KMS-11 (cell line): ENCODE measurements at regions not wholly inside any gene's neighbourhood (a gene's known extent, or its start where the extent isn't known, plus 50 kb on each side); places are given as distances from the start of the nearest gene placed in this dataset.

ENCODE experiments used
- H2AFZ ChIP-seq: fragments of 200-600 bp; sonication (generic); 2 replicates; pipeline ENCODE4 v1.6.1; 2016; ENCODE audit warnings: antibody characterized with exemption, mixed run types, low read depth
- H3K27ac ChIP-seq: fragments of 200-600 bp; sonication (generic); 2 replicates; pipeline ENCODE4 v1.6.1; 2016; ENCODE audit warnings: mild to moderate bottlenecking, mixed run types
- H3K27me3 ChIP-seq: fragments of 200-600 bp; sonication (generic); 2 replicates; pipeline ENCODE4 v1.6.1; 2017; ENCODE audit warnings: mild to moderate bottlenecking, low read depth, mixed run types, moderate library complexity; ENCODE audit not compliant: insufficient read depth
- H3K36me3 ChIP-seq: fragments of 200-600 bp; sonication (generic); 2 replicates; pipeline ENCODE4 v1.6.1; 2017; ENCODE audit warnings: mild to moderate bottlenecking, mixed run types; ENCODE audit not compliant: insufficient read depth
- H3K4me1 ChIP-seq: fragments of 200-600 bp; sonication (generic); 2 replicates; pipeline ENCODE4 v1.6.1; 2016; ENCODE audit warnings: mild to moderate bottlenecking, low read depth, mixed run types; ENCODE audit not compliant: poor library complexity, severe bottlenecking
- H3K4me2 ChIP-seq: fragments of 200-600 bp; sonication (generic); 2 replicates; pipeline ENCODE4 v1.7.0; 2016; ENCODE audit warnings: mild to moderate bottlenecking, mixed run types
- H3K4me3 ChIP-seq: fragments of 200-600 bp; sonication (generic); IDR thresholded peaks from 2 replicates; pipeline ENCODE4 v1.6.1; 2017; ENCODE audit warnings: low read depth, low read length, mixed read lengths; ENCODE audit not compliant: insufficient read depth
- H3K79me2 ChIP-seq: fragments of 200-600 bp; sonication (generic); 2 replicates; pipeline ENCODE4 v1.6.1; 2016; ENCODE audit warnings: low read depth, mixed run types; ENCODE audit not compliant: insufficient read depth
- H3K9ac ChIP-seq: fragments of 200-600 bp; sonication (generic); 2 replicates; pipeline ENCODE4 v1.6.1; 2016; ENCODE audit warnings: mild to moderate bottlenecking, mixed run types
- H4K20me1 ChIP-seq: fragments of 200-600 bp; sonication (generic); 2 replicates; pipeline ENCODE4 v1.6.1; 2016; ENCODE audit warnings: mild to moderate bottlenecking, mixed run types; ENCODE audit not compliant: insufficient read depth
- CTCF ChIP-seq: fragments of 200-600 bp; sonication (generic); conservative IDR thresholded peaks from 2 replicates; pipeline ENCODE4 v1.6.1; 2017; ENCODE audit warnings: low read depth, mild to moderate bottlenecking, antibody characterized with exemption, low read length, moderate library complexity, mixed read lengths

- Histone ChIP-seq H3K27me3 (no peaks in the 10 kb centered on the region), H3K9ac (no peak overlapping the region), H3K79me2 (no peaks in the 10 kb centered on the region), H3K27ac (no peak overlapping the region), H3K4me2 (no peak overlapping the region), H3K4me3 (no peak overlapping the region), H2AFZ (no peak overlapping the region), H3K36me3 (no peaks in the 10 kb centered on the region), H4K20me1 (no peaks in the 10 kb centered on the region), H3K4me1 (no peaks in the 10 kb centered on the region)
- 0 out of 2 replicates have a peak, but pooled peaks have one; percentile 14 for TF ChIP-seq CTCF
Observed at GRCh38 chr1:178572604-178573003, 59.7 kb downstream of the TEX35 start.

- H3K9ac ChIP-seq = no peak overlapping the region
- no peak overlapping the region for H3K4me3 ChIP-seq
- no peaks in the 10 kb centered on the region for H3K4me1 ChIP-seq
- no peak overlapping the region for H3K4me2 ChIP-seq
- no peaks in the 10 kb centered on the region for H4K20me1 ChIP-seq
- no peak overlapping the region for H3K27ac ChIP-seq
- H3K36me3 ChIP-seq = no peaks in the 10 kb centered on the region
- H3K79me2 ChIP-seq = no peaks in the 10 kb centered on the region
- H3K27me3 ChIP-seq = no peaks in the 10 kb centered on the region
- no peak for TF ChIP-seq CTCF
- no peak overlapping the region for H2AFZ ChIP-seq
Observed at GRCh38 chr1:178573330-178573729, 60.4 kb downstream of the TEX35 start.

- H3K27me3 ChIP-seq = no peaks in the 10 kb centered on the region
- TF ChIP-seq CTCF = no peak
Observed at GRCh38 chr1:178574345-178574744, 61.4 kb downstream of the TEX35 start.

GRCh38 chr1:178575611-178576361 is 62.9 kb downstream of the TEX35 start:
- H3K27me3 ChIP-seq = no peaks in the 10 kb centered on the region
- TF ChIP-seq CTCF = no peak
- H3K36me3 ChIP-seq = no peaks in the 10 kb centered on the region
- H3K4me2 ChIP-seq = no peak overlapping the region
- H4K20me1 ChIP-seq = no peaks in the 10 kb centered on the region
- no peak overlapping the region for H3K4me3 ChIP-seq
- H3K9ac ChIP-seq = no peak overlapping the region
- no peaks in the 10 kb centered on the region for H3K4me1 ChIP-seq
- no peak overlapping the region for H2AFZ ChIP-seq
- H3K27ac ChIP-seq = no peak overlapping the region
- H3K79me2 ChIP-seq = no peaks in the 10 kb centered on the region

More at GRCh38 chr1:178574345-178574744, 61.4 kb downstream of the TEX35 start:
- H3K79me2 ChIP-seq = no peaks in the 10 kb centered on the region
- no peaks in the 10 kb centered on the region for H3K4me1 ChIP-seq
- no peak overlapping the region for H3K27ac ChIP-seq
- no peak overlapping the region for H3K4me2 ChIP-seq
- no peak overlapping the region for H2AFZ ChIP-seq
- no peak overlapping the region for H3K4me3 ChIP-seq
- no peak overlapping the region for H3K9ac ChIP-seq
- no peaks in the 10 kb centered on the region for H3K36me3 ChIP-seq
- no peaks in the 10 kb centered on the region for H4K20me1 ChIP-seq
